Activated CD8-positive, alpha-beta T cell treated with anti-CD3 and anti-CD28 coated beads for 36 hours (primary cell): ENCODE measurements at regions not wholly inside any gene's neighbourhood (a gene's known extent, or its start where the extent isn't known, plus 50 kb on each side); places are given as distances from the start of the nearest gene placed in this dataset.

ENCODE experiments used
- ATAC-seq: fragments of 200-7000 bp; cut with Tn5 transposase; one replicate; pipeline ENCODE4 v1.10.0; 2021; ENCODE audit warnings: mild to moderate bottlenecking, moderate library complexity
- CTCF ChIA-PET: fragments of 350-600 bp; sonication (Branson Sonifier 250); formaldehyde crosslinking; loops from one replicate; lab custom pipeline; 2021; ENCODE audit warnings: antibody characterized with exemption; lab: Charles Lee
- POLR2A ChIA-PET: fragments of 350-600 bp; sonication (Branson Sonifier 250); formaldehyde crosslinking; loops from one replicate; lab custom pipeline; 2021; ENCODE audit warnings: antibody characterized with exemption; lab: Charles Lee
- DNase-seq: peaks from one replicate; pipeline ENCODE4 v3.0.0-alpha.2; 2020
- H3K27ac Mint-ChIP-seq: one replicate; pipeline ENCODE4 v1.8.0; 2021; ENCODE audit warnings: mild to moderate bottlenecking, mixed read lengths
- H3K27me3 Mint-ChIP-seq: one replicate; pipeline ENCODE4 v1.8.0; 2021; ENCODE audit warnings: mixed read lengths
- H3K36me3 Mint-ChIP-seq: one replicate; pipeline ENCODE4 v1.8.0; 2021; ENCODE audit warnings: low read depth, mixed read lengths
- H3K4me1 Mint-ChIP-seq: one replicate; pipeline ENCODE4 v1.8.0; 2021; ENCODE audit warnings: low read depth, mixed read lengths
- H3K4me3 Mint-ChIP-seq: one replicate; pipeline ENCODE4 v1.8.0; 2021; ENCODE audit warnings: mild to moderate bottlenecking, moderate library complexity, mixed read lengths
- H3K9me3 Mint-ChIP-seq: one replicate; pipeline ENCODE4 v1.8.0; 2021; ENCODE audit warnings: mixed read lengths
- CTCF ChIP-seq: fragments of 200-600 bp; IDR thresholded peaks from one replicate; pipeline ENCODE4 v1.8.0; 2022; ENCODE audit warnings: antibody characterized with exemption, mild to moderate bottlenecking
- intact Hi-C: fragments of 100-400 bp; cut with micrococcal nuclease; formaldehyde crosslinking; loops from one replicate; pipeline ENCODE4 v1.10.0; 2022

- no peak for TF ChIP-seq CTCF
- Mint-ChIP-seq H3K27me3 (no peaks in the 10 kb centered on the region), H3K4me1 (no peaks in the 10 kb centered on the region), H3K36me3 (no peaks in the 10 kb centered on the region), H3K9me3 (no peaks in the 10 kb centered on the region), H3K27ac (no peak overlapping the region), H3K4me3 (no peak overlapping the region)
- ATAC-seq = no peak
- no peak for DNase-seq
- CTCF ChIA-PET = no interaction called here
- intact Hi-C loops = no loop called here
- POLR2A ChIA-PET = no interaction called here
Observed at GRCh38 chr4:14841801-14842768, 160.2 kb upstream of the CPEB2 start.

- no peak for TF ChIP-seq CTCF
- no peak overlapping the region for H3K4me3 Mint-ChIP-seq
- H3K36me3 Mint-ChIP-seq = no peaks in the 10 kb centered on the region
- POLR2A ChIA-PET = no interaction called here
- no peaks in the 10 kb centered on the region for H3K9me3 Mint-ChIP-seq
- H3K27me3 Mint-ChIP-seq = peaks cover 3% of the 10 kb centered on the region
- H3K4me1 Mint-ChIP-seq = no peaks in the 10 kb centered on the region
- ATAC-seq (no peak), DNase-seq (no peak)
- H3K27ac Mint-ChIP-seq = no peak overlapping the region
- intact Hi-C loops = no loop called here
- CTCF ChIA-PET = interaction anchor here (1.2 kb wide), 1 partner anchor 24 kb away, joined by 3 read pairs; no protein-coding TSS in a partner anchor
Observed at GRCh38 chr4:14842964-14843630, 159.2 kb upstream of the CPEB2 start.

- intact Hi-C loops = no loop called here
- no peak for ATAC-seq
- Mint-ChIP-seq H3K27ac (no peak overlapping the region), H3K36me3 (no peaks in the 10 kb centered on the region), H3K4me1 (no peaks in the 10 kb centered on the region), H3K4me3 (no peak overlapping the region), H3K9me3 (no peaks in the 10 kb centered on the region), H3K27me3 (peaks cover 5% of the 10 kb centered on the region)
- ChIA-PET CTCF (interaction anchor here (0.5 to 1.2 kb wide), 2 partner anchors 23 to 644 kb away, joined by 3 read pairs; no protein-coding TSS in a partner anchor), POLR2A (no interaction called here)
- DNase-seq = no peak
- no peak for TF ChIP-seq CTCF
Observed at GRCh38 chr4:14844061-14844460, 158.2 kb upstream of the CPEB2 start.

- Mint-ChIP-seq H3K4me3 (no peak overlapping the region), H3K27ac (no peak overlapping the region), H3K9me3 (no peaks in the 10 kb centered on the region), H3K27me3 (peaks cover 15% of the 10 kb centered on the region), H3K4me1 (peaks cover 6% of the 10 kb centered on the region), H3K36me3 (no peaks in the 10 kb centered on the region)
- ChIA-PET CTCF (no interaction called here), POLR2A (interaction anchor here (1.1 to 1.2 kb wide), 2 partner anchors 8 to 25 kb away, joined by 3 read pairs; no protein-coding TSS in a partner anchor)
- DNase-seq = no peak
- intact Hi-C loops = no loop called here
- no peak for ATAC-seq
- no peak for TF ChIP-seq CTCF
Observed at GRCh38 chr4:14848229-14848628, 154.1 kb upstream of the CPEB2 start.
